Spleen (tissue), 11 donors: ENCODE measurements at regions not wholly inside any gene's neighbourhood (a gene's known extent, or its start where the extent isn't known, plus 50 kb on each side); places are given as distances from the start of the nearest gene placed in this dataset.

Experiments
- DNase-seq: peaks from one replicate; pipeline ENCODE4 v3.0.0-alpha.2; 2020
- H3K27ac ChIP-seq, 8 donors: fragments of 200-600 bp; sonication (generic) in 7 of 8; 1 replicate in 4 of 8; 2 replicates in 4 of 8; pipeline versions ENCODE4 v1.5.0 to v1.8.0; 2016 to 2021; ENCODE audit warnings: inconsistent platforms in 4 of 8, mild to moderate bottlenecking in 4 of 8, moderate library complexity in 1 of 8
- H3K27me3 ChIP-seq, 7 donors: fragments of 200-600 bp; sonication (generic) in 6 of 7; replicated peaks in 1 of 7; 1 replicate in 4 of 7; 2 replicates in 3 of 7; pipeline versions ENCODE4 v1.5.0 to v1.8.0; 2016 to 2021; ENCODE audit warnings: inconsistent platforms in 3 of 7, mild to moderate bottlenecking in 1 of 7
- H3K36me3 ChIP-seq, 6 donors: fragments of 200-600 bp; sonication (generic) in 5 of 6; 1 replicate in 4 of 6; 2 replicates in 2 of 6; pipeline versions ENCODE4 v1.5.0 to v1.8.0; 2016 to 2021; ENCODE audit warnings: inconsistent platforms in 2 of 6
- H3K4me1 ChIP-seq, 6 donors: fragments of 200-600 bp; sonication (generic) in 5 of 6; 1 replicate in 3 of 6; 2 replicates in 3 of 6; pipeline versions ENCODE4 v1.5.0 to v1.8.0; 2016 to 2021; ENCODE audit warnings: inconsistent platforms in 3 of 6
- H3K4me3 ChIP-seq, 8 donors: fragments of 200-600 bp; sonication (generic) in 7 of 8; 1 replicate in 4 of 8; 2 replicates in 4 of 8; pipeline versions ENCODE4 v1.5.0 to v1.8.0; 2016 to 2021; ENCODE audit warnings: inconsistent platforms in 4 of 8, mild to moderate bottlenecking in 4 of 8, moderate library complexity in 2 of 8
- H3K9me3 ChIP-seq, 8 donors: fragments of 200-600 bp; sonication (generic) in 7 of 8; 1 replicate in 4 of 8; 2 replicates in 4 of 8; pipeline versions ENCODE4 v1.5.0 to v1.8.0; 2016 to 2021; ENCODE audit warnings: inconsistent platforms in 4 of 8
- POLR2A ChIP-seq, 3 donors: fragments of 450-650 bp; IDR thresholded peaks; one replicate each; pipeline ENCODE4 v1.5.1; 2017; ENCODE audit warnings: antibody characterized with exemption in 3 of 3, mild to moderate bottlenecking in 1 of 3
- POLR2AphosphoS5 ChIP-seq, 3 donors: sonication (generic); formaldehyde crosslinking; IDR thresholded peaks; one replicate each; pipeline ENCODE4 v1.5.1; 2017; ENCODE audit warnings: antibody characterized with exemption in 3 of 3
- WGBS, 5 donors: extraction: QIAGEN DNeasy Blood & Tissue Kit in 3 of 5; methylation state at CpG; one replicate each; pipeline versions ENCODE4 v1.1.5 to v1.1.7; 2013 to 2018; 5-methylcytosine and 5-hydroxymethylcytosine counted together
- intact Hi-C: fragments of 100-400 bp; cut with DNase I; formaldehyde crosslinking; loops from one replicate; pipeline ENCODE4 v1.15.0; 2023; ENCODE audit warnings: low total_unique reads
- TF ChIP-seq, protein P1 (sequence below), 11 experiments: fragments of 200-600 bp in 7 of 11; fragments of 450-650 bp in 4 of 11; sonication (generic) in 4 of 11; IDR thresholded peaks in 8 of 11; conservative IDR thresholded peaks in 3 of 11; 1 replicate in 7 of 11; 2 replicates in 4 of 11; pipeline versions ENCODE4 v1.4.0 to v1.8.0; 2016 to 2021; ENCODE audit warnings: antibody characterized with exemption in 11 of 11, inconsistent platforms in 4 of 11, mild to moderate bottlenecking in 1 of 11
- donor health status: healthy with polysubstance abuse.
- donor health status: DM: no; HTN: no; CAD: no; lungs with moderate emphysema.
- donor health status: DM: no; HTN: no; CAD: no.
- donor health status: Bipolar disorder and iron deficiency.
- donor health status: healthy.
- donor health status: DM: no; HTN: no; CAD: no.
- donor health status: DM: yes; HTN: yes; CAD: no.

DNA sequence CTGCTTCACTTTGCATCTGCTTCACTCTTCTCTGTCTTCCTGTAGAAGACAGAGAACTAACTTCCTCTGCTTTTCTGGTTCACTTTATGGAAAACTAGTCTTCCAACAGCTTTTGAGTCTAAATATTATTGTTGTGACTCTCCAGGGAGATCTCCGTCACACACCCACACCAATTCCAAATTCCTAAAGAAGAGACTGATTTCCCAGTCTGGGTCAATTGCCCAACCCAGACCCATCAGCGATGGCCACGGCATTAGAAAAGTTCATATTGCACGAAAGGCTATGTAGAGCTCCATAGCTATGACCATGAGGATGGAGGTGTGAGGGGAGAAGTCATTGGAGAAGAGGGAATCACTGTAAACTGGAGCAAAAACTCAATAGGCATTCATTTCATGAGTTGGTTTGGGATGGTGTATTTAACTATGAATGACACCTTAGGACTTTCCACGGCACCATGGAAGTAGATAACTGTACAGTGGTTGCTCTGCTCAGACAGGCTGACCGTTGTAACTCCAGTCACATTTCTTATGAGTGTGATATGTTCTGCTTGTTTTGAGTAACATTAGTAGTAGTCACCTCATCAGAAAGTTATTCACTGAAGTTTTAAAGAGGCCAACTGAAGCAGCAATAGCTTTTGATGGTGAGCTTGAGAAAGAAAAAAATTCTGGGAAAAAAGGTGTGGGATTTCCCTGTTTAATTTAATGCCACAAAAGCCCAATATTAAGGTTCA is 78.1 kb upstream of the MAMDC2 start:
- no peak for DNase-seq
- TF ChIP-seq POLR2AphosphoS5 (IDR thresholded peaks at IDR 0.05) = no peak
- TF ChIP-seq, protein P1, sequence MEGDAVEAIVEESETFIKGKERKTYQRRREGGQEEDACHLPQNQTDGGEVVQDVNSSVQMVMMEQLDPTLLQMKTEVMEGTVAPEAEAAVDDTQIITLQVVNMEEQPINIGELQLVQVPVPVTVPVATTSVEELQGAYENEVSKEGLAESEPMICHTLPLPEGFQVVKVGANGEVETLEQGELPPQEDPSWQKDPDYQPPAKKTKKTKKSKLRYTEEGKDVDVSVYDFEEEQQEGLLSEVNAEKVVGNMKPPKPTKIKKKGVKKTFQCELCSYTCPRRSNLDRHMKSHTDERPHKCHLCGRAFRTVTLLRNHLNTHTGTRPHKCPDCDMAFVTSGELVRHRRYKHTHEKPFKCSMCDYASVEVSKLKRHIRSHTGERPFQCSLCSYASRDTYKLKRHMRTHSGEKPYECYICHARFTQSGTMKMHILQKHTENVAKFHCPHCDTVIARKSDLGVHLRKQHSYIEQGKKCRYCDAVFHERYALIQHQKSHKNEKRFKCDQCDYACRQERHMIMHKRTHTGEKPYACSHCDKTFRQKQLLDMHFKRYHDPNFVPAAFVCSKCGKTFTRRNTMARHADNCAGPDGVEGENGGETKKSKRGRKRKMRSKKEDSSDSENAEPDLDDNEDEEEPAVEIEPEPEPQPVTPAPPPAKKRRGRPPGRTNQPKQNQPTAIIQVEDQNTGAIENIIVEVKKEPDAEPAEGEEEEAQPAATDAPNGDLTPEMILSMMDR (IDR thresholded peaks at IDR 0.05 in 8 of 11, conservative IDR thresholded peaks at IDR 0.05 in 3 of 11) = no peak
- H3K27me3 ChIP-seq = no peaks in the 10 kb centered on the region
- H3K9me3 ChIP-seq = no peaks in the 10 kb centered on the region
- no peak overlapping the region for H3K27ac ChIP-seq
- WGBS, 5 donors = 88 to 94% (median 91%) methylated on average over 6 of the region's 6 CpGs
- H3K4me3 ChIP-seq = no peak overlapping the region
- no peaks in the 10 kb centered on the region for H3K4me1 ChIP-seq
- intact Hi-C loops = no loop called here
- no peaks in the 10 kb centered on the region for H3K36me3 ChIP-seq

DNA sequence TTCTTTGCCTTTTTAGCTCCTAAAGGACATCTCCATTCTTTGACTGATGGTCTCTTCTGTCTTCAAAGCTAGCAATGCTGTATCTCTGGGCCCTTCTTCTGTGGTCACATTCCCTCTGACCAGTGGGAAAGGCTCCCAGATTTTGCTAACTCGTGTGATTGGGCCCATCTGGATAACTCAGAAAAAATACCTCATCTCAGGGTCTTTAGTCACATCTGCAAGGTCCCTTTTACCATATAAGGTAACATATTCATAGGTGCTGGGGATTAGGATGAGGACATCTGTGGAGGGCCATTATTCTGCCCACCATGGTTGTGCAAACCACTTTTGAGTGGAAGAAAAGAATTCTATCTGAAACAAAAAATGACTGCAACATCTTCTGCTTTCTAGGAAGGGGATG is 76.3 kb upstream of the MAMDC2 start:
- 33 to 71% (median 51%) methylated on average over 1 of the region's 1 CpG for WGBS, 5 donors
- Histone ChIP-seq H3K9me3 (no peaks in the 10 kb centered on the region), H3K4me1 (no peaks in the 10 kb centered on the region), H3K27me3 (no peaks in the 10 kb centered on the region), H3K4me3 (no peak overlapping the region), H3K27ac (no peak overlapping the region), H3K36me3 (no peaks in the 10 kb centered on the region)
- TF ChIP-seq POLR2A (IDR thresholded peaks at IDR 0.05) (no peak), POLR2AphosphoS5 (IDR thresholded peaks at IDR 0.05) (no peak)
- TF ChIP-seq, protein P1 (IDR thresholded peaks at IDR 0.05 in 8 of 11, conservative IDR thresholded peaks at IDR 0.05 in 3 of 11) = no peak
- intact Hi-C loops = no loop called here
- DNase-seq = no peak

DNA sequence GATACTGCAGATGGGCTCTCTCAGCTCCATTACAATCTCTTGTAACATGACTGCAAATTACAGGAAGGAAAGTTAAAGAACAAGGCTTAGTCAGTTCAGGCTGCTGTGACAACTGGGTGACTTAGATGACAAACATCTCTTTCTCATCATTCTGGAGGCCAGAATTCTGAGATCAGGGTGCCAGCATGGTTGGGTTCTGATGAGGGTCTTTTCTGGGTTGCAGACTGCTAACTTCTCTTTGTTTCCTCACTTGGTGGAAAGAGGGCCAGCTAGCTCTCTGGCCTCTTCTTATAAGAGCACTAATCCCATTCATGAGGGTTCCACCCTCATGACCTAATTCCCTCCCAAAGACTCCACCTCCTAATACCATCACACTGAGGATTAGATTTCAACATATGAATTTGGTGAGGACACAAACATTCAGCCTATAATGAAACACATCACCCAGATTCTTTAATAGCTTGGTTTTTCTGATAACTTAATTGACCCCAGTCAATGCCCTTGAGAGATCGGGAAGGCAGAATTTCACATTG is 73.6 kb upstream of the MAMDC2 start:
- H3K4me3 ChIP-seq = no peak overlapping the region
- no peaks in the 10 kb centered on the region for H3K4me1 ChIP-seq
- no peak overlapping the region for H3K27ac ChIP-seq
- WGBS, 5 donors = 82 to 100% (median 90%) methylated on average over 1 of the region's 1 CpG
- H3K9me3 ChIP-seq = no peaks in the 10 kb centered on the region
- no peak for TF ChIP-seq POLR2AphosphoS5 (IDR thresholded peaks at IDR 0.05)
- TF ChIP-seq, protein P1 (IDR thresholded peaks at IDR 0.05 in 8 of 11, conservative IDR thresholded peaks at IDR 0.05 in 3 of 11) = no peak
- TF ChIP-seq POLR2A (IDR thresholded peaks at IDR 0.05) = no peak
- no peaks in the 10 kb centered on the region for H3K36me3 ChIP-seq
- no peaks in the 10 kb centered on the region for H3K27me3 ChIP-seq
- DNase-seq = no peak
- intact Hi-C loops = loop anchor here (5.0 to 10.0 kb wide), 2 partner anchors 142 to 635 kb away; no protein-coding TSS in a partner anchor

DNA sequence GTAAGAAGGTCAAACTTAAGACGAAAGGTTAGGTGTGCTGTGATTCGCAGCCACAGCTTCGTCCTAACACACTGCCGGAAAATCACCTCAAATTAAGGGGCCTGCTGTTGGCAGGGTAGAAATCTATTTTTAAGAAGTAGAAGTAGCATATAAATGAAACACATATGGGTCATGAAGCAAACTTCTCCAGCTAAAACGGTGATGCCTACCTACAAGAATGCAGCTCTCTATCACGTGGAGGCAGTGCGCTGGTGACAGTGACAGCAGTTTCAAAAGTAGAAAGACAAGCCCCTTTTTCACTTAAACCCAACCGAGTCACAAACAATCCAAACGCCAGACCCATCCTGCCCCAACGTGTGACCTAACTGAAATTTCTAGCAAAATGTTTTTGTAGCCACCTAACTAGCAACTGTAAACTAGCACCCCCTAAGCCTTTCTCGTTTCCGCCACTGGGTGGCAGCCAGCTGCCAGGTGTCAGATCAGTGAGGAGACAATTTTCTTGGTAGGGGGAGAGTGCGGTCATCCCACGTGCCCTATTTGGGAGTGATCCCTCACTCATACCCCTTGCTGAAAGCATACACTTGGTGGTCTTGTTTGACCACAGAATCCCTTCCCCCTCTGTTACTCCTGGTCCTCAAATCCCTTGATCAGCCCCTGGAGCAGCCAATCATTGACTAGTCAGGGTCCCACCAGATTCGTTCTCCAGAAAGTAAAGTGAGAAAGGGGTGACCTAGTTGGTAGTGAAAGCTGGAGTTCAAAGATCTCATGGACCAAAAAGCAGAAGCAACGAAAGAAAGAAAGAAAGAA is 71.8 kb upstream of the MAMDC2 start:
- TF ChIP-seq POLR2A (IDR thresholded peaks at IDR 0.05) (no peak), POLR2AphosphoS5 (IDR thresholded peaks at IDR 0.05) (no peak)
- TF ChIP-seq, protein P1 (IDR thresholded peaks at IDR 0.05 in 8 of 11, conservative IDR thresholded peaks at IDR 0.05 in 3 of 11) = peak; percentile 18 to 78 (median 65)
- peaks cover 0 to 8% (median 0%) of the 10 kb centered on the region in 7 donors for H3K27me3 ChIP-seq
- H3K4me1 ChIP-seq = no peaks in the 10 kb centered on the region
- no peak overlapping the region for H3K4me3 ChIP-seq
- H3K9me3 ChIP-seq = no peaks in the 10 kb centered on the region
- H3K36me3 ChIP-seq = no peaks in the 10 kb centered on the region
- 45 to 48% (median 47%) methylated on average over 16 of the region's 16 CpGs for WGBS, 5 donors
- intact Hi-C loops = loop anchor here (5.0 to 10.0 kb wide), 2 partner anchors 140 to 633 kb away; no protein-coding TSS in a partner anchor
- no peak overlapping the region for H3K27ac ChIP-seq
- DNase-seq = peak; percentile 81
